HepG2 (cell line): ENCODE measurements at regions not wholly inside any gene's neighbourhood (a gene's known extent, or its start where the extent isn't known, plus 50 kb on each side); places are given as distances from the start of the nearest gene placed in this dataset.

Experiments used
- ATAC-seq: fragments of 200-7000 bp; cut with Tn5 transposase; 3 replicates; pipeline ENCODE4 v1.9.1; 2020; ENCODE audit warnings: mild to moderate bottlenecking, moderate library complexity
- BruUV-seq: library from RNA; stranded (reverse); fragments of 400-500 nt; replicated peaks from 2 replicates; lab custom pipeline; 2021; lab: Mats Ljungman, UMichigan
- CTCF ChIA-PET: fragments of 300-600 bp; formaldehyde crosslinking; extraction: SDS; loops from one replicate; lab custom pipeline; 2021; ENCODE audit warnings: low total read pairs, inconsistent platforms, low intra/inter-chr PET ratio; lab: Yijun Ruan, JAX
- POLR2A ChIA-PET: fragments of 350-600 bp; sonication (Branson Sonifier 250); formaldehyde crosslinking; loops from one replicate; lab custom pipeline; 2020; ENCODE audit warnings: antibody characterized with exemption, inconsistent platforms; lab: Yijun Ruan, JAX
- DNase-seq: peaks from one replicate; pipeline ENCODE4 v3.0.0-alpha.2; 2015; ENCODE audit warnings: low spot score
- FAIRE-seq: peaks from 3 replicates; lab custom pipeline; 2011; peaks lifted over from hg19 to GRCh38; lab: Jason Lieb, UNC
- H2AFZ ChIP-seq: one replicate; pipeline ENCODE4 v1.6.1; 2011; ENCODE audit warnings: low read length, inconsistent platforms
- H3K27ac ChIP-seq: fragments of 300-600 bp; 3 replicates; pipeline ENCODE4 v1.8.0; 2011; ENCODE audit warnings: mixed run types, mild to moderate bottlenecking, mixed read lengths, low read length, inconsistent platforms; ENCODE audit not compliant: insufficient read depth; ENCODE audit errors: extremely low read length
- H3K27me3 ChIP-seq, 2 experiments: fragments of 200-600 bp in 1 of 2; 2 replicates in 1 of 2; 3 replicates in 1 of 2; pipeline versions ENCODE4 v1.6.0 to v1.8.0; 2011; ENCODE audit warnings: low read length in 2 of 2, mild to moderate bottlenecking in 2 of 2, moderate library complexity in 2 of 2, inconsistent platforms in 1 of 2; ENCODE audit not compliant: insufficient read depth in 2 of 2, control insufficient read depth in 1 of 2
- H3K36me3 ChIP-seq, 2 experiments: fragments of 200-600 bp in 1 of 2; replicated peaks in 1 of 2; 2 replicates in 1 of 2; 3 replicates in 1 of 2; pipeline versions ENCODE4 v1.5.1 to v1.8.0; 2011; ENCODE audit warnings: low read length in 2 of 2, inconsistent platforms in 1 of 2; ENCODE audit not compliant: insufficient read depth in 2 of 2, control insufficient read depth in 1 of 2
- H3K4me1 ChIP-seq: 2 replicates; pipeline ENCODE4 v1.5.1; 2012; ENCODE audit warnings: low read length, inconsistent platforms; ENCODE audit not compliant: insufficient read depth
- H3K4me2 ChIP-seq: 2 replicates; pipeline ENCODE4 v1.6.0; 2011; ENCODE audit warnings: low read depth, low read length, inconsistent platforms
- H3K4me3 ChIP-seq, 3 experiments: fragments of 200-600 bp in 1 of 3; sonication (generic), shearing (Covaris generic) in 1 of 3; replicated peaks in 1 of 3; 2 replicates each; pipeline ENCODE4 v1.5.1; 2011 to 2016; ENCODE audit warnings: low read length in 3 of 3, inconsistent platforms in 2 of 3, low read depth in 2 of 3, mild to moderate bottlenecking in 2 of 3, control low read depth in 1 of 3, mixed read lengths in 1 of 3; ENCODE audit not compliant: insufficient read depth in 1 of 3
- H3K79me2 ChIP-seq: one replicate; pipeline ENCODE4 v1.6.1; 2011; ENCODE audit warnings: low read length, inconsistent platforms; ENCODE audit not compliant: insufficient read depth
- H3K9ac ChIP-seq: 2 replicates; pipeline ENCODE4 v1.6.0; 2011; ENCODE audit warnings: mild to moderate bottlenecking, low read depth, low read length, inconsistent platforms; ENCODE audit not compliant: insufficient read depth
- H3K9me3 ChIP-seq: 2 replicates; pipeline ENCODE4 v1.5.1; 2012; ENCODE audit warnings: mild to moderate bottlenecking, low read length
- H4K20me1 ChIP-seq: 2 replicates; pipeline ENCODE4 v1.6.0; 2011; ENCODE audit warnings: inconsistent platforms, mild to moderate bottlenecking, low read length, moderate library complexity; ENCODE audit not compliant: insufficient read depth
- EEA1 ChIP-seq: sonication (generic); formaldehyde crosslinking; IDR thresholded peaks from 2 replicates; pipeline ENCODE4 v1.5.1; 2020; ENCODE audit warnings: mild to moderate bottlenecking, missing genetic modification reagents, borderline replicate concordance
- ELF3 ChIP-seq: IDR thresholded peaks from 2 replicates; pipeline ENCODE4 v1.6.1; 2016; ENCODE audit warnings: missing genetic modification reagents, missing compliant biosample characterization
- FOXK2 ChIP-seq: fragments of 450-650 bp; IDR thresholded peaks from 2 replicates; pipeline ENCODE4 v1.6.1; 2016
- SALL1 ChIP-seq: sonication (generic); formaldehyde crosslinking; IDR thresholded peaks from 2 replicates; pipeline ENCODE4 v1.8.0; 2022; ENCODE audit warnings: mild to moderate bottlenecking, missing genetic modification reagents
- SP1 ChIP-seq, 2 experiments: fragments of 450-650 bp in 1 of 2; sonication (generic) in 1 of 2; formaldehyde crosslinking in 1 of 2; IDR thresholded peaks; 2 replicates each; pipeline versions ENCODE4 v1.4.0 to v1.6.1; 2016 to 2020; ENCODE audit warnings: missing genetic modification reagents in 1 of 2
- ZMYM2 ChIP-seq: sonication (generic); formaldehyde crosslinking; IDR thresholded peaks from 2 replicates; pipeline ENCODE4 v1.8.0; 2022; ENCODE audit warnings: mild to moderate bottlenecking, missing genetic modification reagents
- ZNF17 ChIP-seq: sonication (generic); formaldehyde crosslinking; IDR thresholded peaks from 2 replicates; pipeline ENCODE4 v1.5.0; 2020; ENCODE audit warnings: mild to moderate bottlenecking, missing genetic modification reagents
- ZNF234 ChIP-seq: sonication (generic); formaldehyde crosslinking; conservative IDR thresholded peaks from 2 replicates; pipeline ENCODE4 v1.5.1; 2020; ENCODE audit warnings: mild to moderate bottlenecking, missing genetic modification reagents
- ZNF510 ChIP-seq: sonication (generic); formaldehyde crosslinking; IDR thresholded peaks from 2 replicates; pipeline ENCODE4 v1.4.0; 2020; ENCODE audit warnings: low read depth, mild to moderate bottlenecking, missing genetic modification reagents
- ZNF83 ChIP-seq: sonication (generic); formaldehyde crosslinking; IDR thresholded peaks from 2 replicates; pipeline ENCODE4 v1.4.0; 2020; ENCODE audit warnings: missing genetic modification reagents, mild to moderate bottlenecking, borderline replicate concordance
- WGBS: methylation state at CpG from one replicate; pipeline ENCODE4 v1.1.6; 2017; ENCODE audit warnings: low lambda C conversion rate; 5-methylcytosine and 5-hydroxymethylcytosine counted together
- in situ Hi-C: cut with HindIII; loops from 2 replicates; pipeline ENCODE4 v1.10.0; 2017; ENCODE audit warnings: low pct_unique_long_range_greater_than_20kb; ENCODE audit not compliant: extremely low pct_ligation_motif_present
- intact Hi-C: fragments of 100-400 bp; cut with micrococcal nuclease; formaldehyde crosslinking; loops from one replicate; pipeline ENCODE4 v1.10.0; 2022; ENCODE audit not compliant: unreplicated experiment

DNA sequence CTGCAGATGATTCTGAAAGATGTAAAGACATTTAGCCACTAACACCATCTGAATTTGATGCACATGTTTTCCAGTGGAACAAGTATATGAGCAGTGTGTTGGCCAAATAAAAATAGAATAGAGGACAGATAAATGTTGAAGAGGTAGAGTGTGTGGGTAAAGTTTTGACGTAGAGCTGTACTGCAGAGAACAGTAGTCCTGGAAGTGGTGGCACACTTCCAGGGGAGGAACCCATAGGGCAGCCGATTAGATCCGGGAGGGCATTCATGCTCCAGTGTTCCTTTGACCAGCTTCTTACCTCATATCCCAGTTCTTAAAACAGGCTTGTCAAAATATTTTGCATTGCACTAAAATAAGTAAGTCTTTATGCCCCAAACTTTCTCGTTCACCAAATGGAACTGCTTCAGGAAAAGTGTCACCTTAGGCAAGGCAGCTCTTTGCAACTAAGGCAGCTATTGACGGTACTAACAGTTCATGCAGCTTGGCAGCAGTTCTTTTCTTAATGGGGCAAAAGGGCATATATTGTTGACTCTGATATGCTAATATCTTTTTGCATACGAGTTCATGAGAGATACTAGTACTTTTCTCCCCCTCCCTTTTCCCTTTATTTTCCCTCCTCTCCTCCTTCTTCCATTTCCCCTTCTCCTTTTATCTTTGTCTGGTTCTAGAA, 429.3 kb upstream of the AZI2 start (continued):
- TF ChIP-seq SP1 (IDR thresholded peaks at IDR 0.05): no peak
- TF ChIP-seq SP1 (CRISPR knock-in tag; IDR thresholded peaks at IDR 0.05): no peak
- TF ChIP-seq ZNF17 (CRISPR knock-in tag): no peak

DNA sequence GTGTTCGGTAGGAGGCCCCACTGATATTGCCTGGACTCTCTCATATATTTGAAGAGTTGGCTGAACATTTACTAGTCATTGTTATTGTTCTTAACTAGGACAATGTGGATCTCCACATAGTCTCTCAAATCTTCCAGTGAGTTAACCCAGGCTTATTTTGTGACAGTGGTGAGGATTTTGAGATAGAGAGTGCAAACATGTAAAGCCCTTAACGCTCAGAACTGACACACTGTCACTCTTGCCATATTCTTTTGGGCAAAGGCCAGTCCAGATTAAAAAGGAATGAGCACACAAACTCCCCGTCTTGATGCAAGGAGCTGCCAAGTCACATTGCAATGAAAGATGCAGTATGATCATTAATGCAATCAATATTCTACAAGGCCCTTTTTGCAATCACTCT, 431.9 kb upstream of the AZI2 start:
- intact Hi-C loops: no loop called here
- Histone ChIP-seq H3K27ac (no peak overlapping the region), H3K36me3 (no peaks in the 10 kb centered on the region), H2AFZ (no peak overlapping the region), H3K4me1 (no peaks in the 10 kb centered on the region), H3K9me3 (peaks cover 7% of the 10 kb centered on the region; the same call in 1 of the 2 replicates), H3K4me3 (no peak overlapping the region), H4K20me1 (no peaks in the 10 kb centered on the region), H3K4me2 (no peak overlapping the region), H3K79me2 (no peaks in the 10 kb centered on the region), H3K9ac (no peak overlapping the region), H3K27me3 (no peaks in the 10 kb centered on the region)
- TF ChIP-seq ZMYM2 (CRISPR knock-in tag) (no peak), ZNF234 (no peak), ELF3 (no peak), EEA1 (CRISPR knock-in tag) (no peak), FOXK2 (no peak), SALL1 (CRISPR knock-in tag) (no peak), ZNF510 (CRISPR knock-in tag) (no peak), ZNF83 (CRISPR knock-in tag) (no peak)
- no peak for FAIRE-seq
- WGBS: 0% methylated on average over 3 of the region's 3 CpGs
- in situ Hi-C loops: no loop called here
- DNase-seq: no peak
- ChIA-PET CTCF (no interaction called here), POLR2A (no interaction called here)
- BruUV-seq: no TSS peak
- ATAC-seq: no peak
